ENCODE measurements at regions not wholly inside any gene's neighbourhood (a gene's known extent, or its start where the extent isn't known, plus 50 kb on each side); places are given as distances from the start of the nearest gene placed in this dataset.
A peak's percentile ranks its signal among the peaks of the same experiment; 100 is the strongest.
"Not testable (repeated sequence)": the region's sequence is repeated elsewhere in the genome, so short reads cannot be mapped to it uniquely, and the experiment has no call there.

GRCh38 chr6:56799989-56800388 lies 154.9 kb upstream of the BEND6 start:
- no peak for FAIRE-seq

GRCh38 chr6:56798163-56798562 lies 155.5 kb upstream of the DST start:
- FAIRE-seq, result no peak

DNA sequence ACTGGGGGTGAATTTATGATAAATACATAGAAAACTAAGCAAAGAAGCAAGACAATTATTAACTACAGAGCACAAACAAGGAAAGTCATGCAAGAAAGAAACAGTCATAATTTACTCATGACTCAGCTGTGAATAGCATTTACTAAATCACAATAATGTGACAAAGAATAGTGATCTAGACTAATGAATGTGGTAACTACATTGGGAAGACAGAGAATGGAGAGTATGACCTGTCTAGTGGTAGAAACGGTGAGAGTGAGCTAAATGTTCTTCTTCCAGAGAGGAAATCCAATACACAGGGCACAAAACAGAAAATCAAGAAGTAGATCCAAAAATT lies 153.5 kb upstream of the DST start:
- FAIRE-seq, result no peak

DNA sequence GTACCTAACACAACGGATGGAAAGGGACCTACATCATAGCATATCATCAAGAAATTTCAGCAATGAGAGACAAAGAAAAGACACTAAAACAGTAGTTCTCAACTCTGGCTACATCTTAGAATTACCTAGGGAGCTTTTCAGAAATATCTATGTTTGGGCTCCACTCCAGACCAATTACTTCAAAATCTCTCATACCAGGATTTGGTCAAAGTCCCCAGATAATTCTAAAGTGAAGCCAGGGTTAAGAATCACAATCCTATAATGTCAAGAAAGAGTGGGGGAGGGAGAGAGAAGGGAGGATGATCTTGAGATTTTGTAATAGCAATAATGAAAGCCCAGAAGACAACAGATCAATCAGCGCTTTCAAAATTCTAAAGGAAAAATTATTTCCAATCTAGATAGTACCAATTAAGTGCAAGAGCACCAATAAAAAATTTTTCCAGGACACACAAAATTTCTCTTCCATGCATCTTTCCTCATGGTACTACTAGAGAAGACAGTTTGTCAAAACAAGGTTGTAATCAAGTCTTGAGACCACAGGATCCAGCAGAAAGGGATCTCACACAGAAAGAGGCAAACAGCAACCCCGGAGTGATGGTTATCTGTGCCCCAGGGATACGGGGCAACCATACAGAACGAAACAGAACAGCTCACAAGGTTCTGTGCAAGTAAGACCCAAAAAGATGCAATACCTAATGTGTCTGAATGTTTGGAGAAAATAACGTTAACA lies 152.9 kb upstream of the DST start:
- no peak for FAIRE-seq

DNA sequence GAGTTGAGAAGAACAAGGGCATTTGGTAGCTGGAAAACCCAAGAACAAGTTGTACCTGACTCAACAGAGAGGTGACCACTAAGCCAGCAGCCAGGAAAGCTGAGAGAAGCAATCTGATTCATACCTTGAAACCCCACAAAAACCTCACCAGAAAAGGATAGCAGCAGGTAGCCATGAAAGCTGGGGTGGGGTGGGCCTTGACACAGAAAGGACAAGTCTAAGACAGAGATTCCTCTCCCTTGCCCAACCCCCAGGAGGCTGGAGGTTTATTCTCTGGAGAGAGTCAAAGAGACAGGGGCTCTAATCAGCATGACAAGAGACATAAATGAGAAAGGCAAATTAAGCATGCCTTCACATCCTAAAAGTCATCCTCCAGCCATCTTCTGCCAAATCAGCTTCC lies 151.7 kb upstream of the DST start:
- no peak for FAIRE-seq

GRCh38 chr6:56793938-56794337 lies 151.2 kb upstream of the DST start:
- FAIRE-seq, result no peak

DNA sequence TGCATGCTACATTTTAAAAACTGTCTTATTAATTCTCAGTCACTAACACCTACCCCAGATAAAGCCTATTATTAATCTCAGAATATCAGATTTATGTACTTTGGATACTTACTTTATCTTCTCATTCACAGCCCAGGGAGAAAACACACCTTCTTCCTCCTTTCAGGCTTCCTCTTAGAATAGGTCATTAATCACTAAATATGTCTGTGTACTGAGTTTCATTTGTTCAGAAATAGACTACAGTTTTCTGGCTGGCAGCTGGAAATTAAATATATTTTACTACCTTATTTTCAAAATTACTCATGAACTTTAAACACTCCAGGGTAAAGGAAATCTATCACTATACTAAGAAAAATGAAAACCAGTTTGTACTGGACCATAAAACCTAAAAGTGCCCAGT lies 147.7 kb upstream of the DST start:
- FAIRE-seq, result no peak

DNA sequence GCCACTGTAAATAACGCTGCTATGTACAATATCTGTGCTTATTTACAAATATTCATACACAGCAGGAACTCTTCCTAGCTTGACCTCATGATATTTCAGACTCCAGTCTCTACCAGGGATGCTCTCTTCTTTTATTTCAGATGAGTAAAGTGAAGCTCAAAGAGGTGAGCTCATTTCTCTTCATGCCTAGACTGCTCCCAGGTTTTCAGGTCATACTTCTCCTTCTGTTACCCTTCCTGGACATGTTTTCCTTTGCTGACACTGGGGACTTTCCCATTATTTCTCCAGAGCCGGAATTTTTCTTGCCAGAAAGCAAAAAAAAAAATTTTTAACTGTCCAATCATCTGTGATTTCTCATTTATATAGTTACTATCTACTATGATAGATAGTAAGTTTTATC lies 147.2 kb upstream of the DST start:
- FAIRE-seq, result no peak

DNA sequence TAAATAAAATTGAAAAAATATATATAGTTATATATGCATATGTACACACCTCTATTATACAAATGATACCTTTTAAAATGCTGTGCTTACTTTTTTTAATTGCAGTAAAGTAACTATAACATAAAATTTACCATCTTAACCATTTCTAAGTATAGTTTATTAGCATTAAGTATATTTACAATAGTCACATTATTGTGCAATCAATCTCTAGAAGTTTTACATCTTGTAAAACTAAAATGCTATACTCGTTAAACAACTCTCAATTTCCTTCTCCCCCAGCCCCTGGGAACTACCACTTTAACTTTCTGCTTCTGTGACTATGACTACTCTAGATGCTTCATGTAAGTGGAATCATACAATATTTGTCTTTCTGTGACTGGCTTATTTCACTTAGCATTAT lies 146.7 kb upstream of the DST start:
- no peak for FAIRE-seq

- no peak for FAIRE-seq
Observed at GRCh38 chr6:56787209-56787608, 144.5 kb upstream of the DST start.

DNA sequence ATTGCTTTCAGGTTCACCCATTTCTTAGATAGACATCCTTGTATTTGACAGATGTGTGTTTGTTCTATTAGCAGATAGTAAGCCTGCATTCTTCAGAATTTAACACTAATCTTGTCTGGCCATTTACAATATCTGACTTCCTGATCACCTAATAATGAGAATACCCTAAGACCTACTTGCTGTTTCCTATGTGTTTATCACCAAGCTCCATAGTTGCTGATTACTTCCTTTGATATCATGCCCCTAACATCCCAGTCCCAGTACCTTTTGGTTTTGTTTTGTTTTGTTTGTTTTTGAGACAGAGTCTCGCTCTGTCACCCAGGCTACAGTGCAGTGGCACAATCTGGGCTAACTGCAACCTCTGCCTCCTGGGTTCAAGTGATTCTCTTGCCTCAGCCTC lies 143.6 kb upstream of the DST start:
- no peak for FAIRE-seq

GRCh38 chr6:56785536-56785935 lies 142.8 kb upstream of the DST start:
- not testable (repeated sequence) for FAIRE-seq

GRCh38 chr6:56780109-56780508 lies 137.4 kb upstream of the DST start:
- not testable (repeated sequence) for FAIRE-seq

DNA sequence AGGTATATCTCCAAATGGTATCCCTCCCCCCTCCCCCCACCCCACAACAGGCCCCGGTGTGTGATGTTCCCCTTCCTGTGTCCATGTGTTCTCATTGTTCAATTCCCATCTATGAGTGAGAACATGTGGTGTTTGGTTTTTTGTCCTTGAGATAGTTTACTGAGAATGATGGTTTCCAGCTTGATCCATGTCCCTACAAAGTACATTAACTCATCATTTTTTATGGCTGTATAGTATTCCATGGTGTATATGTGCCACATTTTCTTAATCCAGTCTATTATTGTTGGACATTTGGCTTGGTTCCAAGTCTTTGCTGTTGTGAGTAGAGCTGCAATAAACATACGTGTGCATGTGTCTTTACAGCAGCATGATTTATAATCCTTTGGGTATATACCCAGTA lies 135.8 kb upstream of the DST start:
- FAIRE-seq, result not testable (repeated sequence)

GRCh38 chr6:56775498-56776166 lies 132.9 kb upstream of the DST start:
- no peak for FAIRE-seq

- FAIRE-seq, result no peak
Observed at GRCh38 chr6:56772737-56773184, 130.1 kb upstream of the DST start.

- no peak for FAIRE-seq
Observed at GRCh38 chr6:56771929-56772607, 129.4 kb upstream of the DST start.

GRCh38 chr6:56771189-56771588 lies 128.5 kb upstream of the DST start:
- no peak for FAIRE-seq

- no peak for FAIRE-seq
Observed at GRCh38 chr6:56770011-56770520, 127.4 kb upstream of the DST start.

DNA sequence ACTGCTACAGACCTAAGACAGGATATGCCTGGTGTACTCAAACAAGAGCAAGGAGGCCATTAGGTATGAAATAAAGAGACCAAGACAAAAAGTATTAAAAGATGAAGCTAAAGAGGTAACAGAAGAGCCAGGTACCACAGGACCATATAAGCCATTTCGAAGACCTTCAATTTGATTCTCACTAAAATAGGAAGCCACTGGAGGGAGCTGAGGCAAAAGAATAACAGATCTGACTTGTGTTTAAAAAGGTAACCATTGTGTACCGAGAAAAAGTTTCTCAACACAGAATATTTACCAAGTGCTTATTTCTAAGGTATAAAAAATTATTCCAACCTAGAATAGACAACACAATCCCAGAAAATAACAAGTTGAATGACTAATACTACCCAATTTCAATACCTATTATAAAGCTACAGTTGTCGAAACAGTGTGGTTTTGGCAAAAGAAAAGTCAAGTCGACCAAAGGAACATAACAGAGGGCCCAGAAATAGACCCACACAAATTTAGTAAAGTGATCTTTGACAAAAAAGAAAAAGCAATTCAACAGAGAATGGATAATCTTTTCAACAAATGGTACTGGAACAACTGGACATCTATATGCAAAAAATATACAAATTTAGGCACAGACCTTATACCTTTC lies 125.3 kb upstream of the DST start:
- FAIRE-seq, result peak; percentile 71

- no peak for FAIRE-seq
Observed at GRCh38 chr6:56767435-56767834, 124.7 kb upstream of the DST start.

DNA sequence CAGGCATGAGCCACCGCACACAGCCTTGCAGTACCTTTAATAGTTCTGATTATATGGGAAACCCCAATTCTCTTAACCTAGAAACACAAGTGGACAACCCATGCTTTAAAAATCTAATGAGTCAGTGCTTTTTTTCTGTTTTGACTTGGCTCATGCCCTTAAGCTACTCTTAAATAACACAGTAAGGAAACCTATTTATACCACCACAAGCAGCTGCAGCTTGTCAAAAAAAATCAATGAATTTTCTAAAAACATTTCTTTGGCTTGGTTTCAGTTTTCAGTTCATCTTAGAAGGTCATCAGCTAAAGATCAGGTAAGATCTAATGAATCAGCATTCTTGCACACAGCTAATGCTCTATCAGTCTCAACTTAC lies 124.1 kb upstream of the DST start:
- FAIRE-seq, result no peak

DNA sequence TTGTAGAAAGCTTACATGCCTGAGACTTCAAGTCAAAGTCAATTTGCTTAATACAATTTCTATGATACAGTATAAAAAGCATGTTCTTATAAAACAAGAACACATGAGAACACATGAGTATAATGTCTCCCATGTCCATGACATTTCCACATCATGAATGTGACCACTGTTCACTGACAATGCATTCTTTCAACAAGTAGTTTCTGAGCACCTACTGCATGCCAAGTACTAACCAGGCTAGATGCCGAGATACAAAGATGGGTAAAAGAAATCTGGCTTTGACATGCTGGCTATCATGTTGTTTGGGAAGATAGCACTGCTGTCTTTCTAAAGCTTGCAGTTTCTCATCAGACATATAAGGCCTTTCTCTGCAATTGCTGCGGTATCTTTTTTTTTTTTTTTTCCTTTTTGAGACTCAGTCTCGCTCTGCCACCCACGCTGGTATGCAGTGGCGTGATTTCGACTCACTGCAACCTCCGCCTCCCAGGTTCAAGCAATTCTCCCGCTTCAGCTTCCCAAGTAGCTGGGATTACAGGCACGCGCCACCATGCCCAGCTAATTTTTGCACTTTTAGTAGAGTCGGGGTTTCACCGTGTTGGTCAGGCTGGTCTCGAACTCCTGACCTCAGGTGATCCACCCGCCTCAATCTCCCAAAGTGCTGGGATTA lies 123.6 kb upstream of the DST start:
- FAIRE-seq, result no peak

Data from G401.6 (cell line).